ENCODE measurements at regions not wholly inside any gene's neighbourhood (a gene's known extent, or its start where the extent isn't known, plus 50 kb on each side); places are given as distances from the start of the nearest gene placed in this dataset.

DNA sequence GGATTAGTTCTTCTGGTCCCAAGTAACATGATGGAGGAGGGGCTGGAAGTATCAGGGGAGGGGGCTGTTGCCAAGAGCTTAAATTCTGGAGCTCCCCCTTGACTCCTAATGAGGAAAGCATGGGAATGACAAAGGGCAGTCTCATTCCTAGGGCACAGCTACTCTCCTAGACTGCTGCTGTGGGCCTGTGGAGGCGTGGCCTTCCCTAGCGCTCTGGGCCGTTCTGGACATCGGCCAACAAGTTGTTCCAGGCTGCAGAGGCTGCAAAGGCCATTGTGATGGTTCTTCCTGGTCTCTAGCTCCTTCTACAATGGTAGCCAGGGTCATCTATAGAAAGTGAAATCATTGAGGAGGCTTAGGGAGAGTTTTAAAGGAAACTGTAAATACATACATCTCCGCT is 916.6 kb downstream of the DIAPH3 start:
- TF ChIP-seq, protein P1, sequence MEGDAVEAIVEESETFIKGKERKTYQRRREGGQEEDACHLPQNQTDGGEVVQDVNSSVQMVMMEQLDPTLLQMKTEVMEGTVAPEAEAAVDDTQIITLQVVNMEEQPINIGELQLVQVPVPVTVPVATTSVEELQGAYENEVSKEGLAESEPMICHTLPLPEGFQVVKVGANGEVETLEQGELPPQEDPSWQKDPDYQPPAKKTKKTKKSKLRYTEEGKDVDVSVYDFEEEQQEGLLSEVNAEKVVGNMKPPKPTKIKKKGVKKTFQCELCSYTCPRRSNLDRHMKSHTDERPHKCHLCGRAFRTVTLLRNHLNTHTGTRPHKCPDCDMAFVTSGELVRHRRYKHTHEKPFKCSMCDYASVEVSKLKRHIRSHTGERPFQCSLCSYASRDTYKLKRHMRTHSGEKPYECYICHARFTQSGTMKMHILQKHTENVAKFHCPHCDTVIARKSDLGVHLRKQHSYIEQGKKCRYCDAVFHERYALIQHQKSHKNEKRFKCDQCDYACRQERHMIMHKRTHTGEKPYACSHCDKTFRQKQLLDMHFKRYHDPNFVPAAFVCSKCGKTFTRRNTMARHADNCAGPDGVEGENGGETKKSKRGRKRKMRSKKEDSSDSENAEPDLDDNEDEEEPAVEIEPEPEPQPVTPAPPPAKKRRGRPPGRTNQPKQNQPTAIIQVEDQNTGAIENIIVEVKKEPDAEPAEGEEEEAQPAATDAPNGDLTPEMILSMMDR (conservative IDR thresholded peaks at IDR 0.05 in 1 of 2, IDR thresholded peaks at IDR 0.05 in 1 of 2; ENCODE audit: extremely low read depth in 1 of 2, insufficient read depth in 1 of 2, low read depth in 1 of 2, low read length in 2 of 2) = no peak
- TF ChIP-seq EZH2 (IDR thresholded peaks at IDR 0.05; ENCODE audit: borderline replicate concordance, low read length) = no peak

Measured in mammary epithelial cell (primary cell).